Vagina (tissue), 2 donors: ENCODE measurements at regions not wholly inside any gene's neighbourhood (a gene's known extent, or its start where the extent isn't known, plus 50 kb on each side); places are given as distances from the start of the nearest gene placed in this dataset.

Source experiments
- DNase-seq, 2 donors: peaks; one replicate each; pipeline ENCODE4 v3.0.0-alpha.2; 2017; ENCODE audit errors: extremely low spot score in 2 of 2
- H3K27ac ChIP-seq: fragments of 200-600 bp; sonication (generic); one replicate; pipeline ENCODE4 v1.5.1; 2019
- H3K27me3 ChIP-seq: fragments of 200-600 bp; sonication (generic); one replicate; pipeline ENCODE4 v1.5.1; 2019
- H3K36me3 ChIP-seq, 2 donors: fragments of 200-600 bp; sonication (generic); one replicate each; pipeline ENCODE4 v1.5.1; 2017 to 2019
- H3K4me1 ChIP-seq: fragments of 200-600 bp; sonication (generic); one replicate; pipeline ENCODE4 v1.5.1; 2019
- H3K4me3 ChIP-seq, 2 donors: fragments of 200-600 bp; sonication (generic); 1 replicate in 1 of 2; 2 replicates in 1 of 2; pipeline ENCODE4 v1.5.1; 2016 to 2019
- H3K9me3 ChIP-seq: fragments of 200-600 bp; sonication (generic); one replicate; pipeline ENCODE4 v1.5.1; 2019
- CTCF ChIP-seq, 3 experiments: fragments of 450-650 bp in 2 of 3; fragments of 200-600 bp in 1 of 3; sonication (generic) in 1 of 3; IDR thresholded peaks; one replicate each; pipeline ENCODE4 v1.5.1; 2017 to 2019; ENCODE audit warnings: antibody characterized with exemption in 3 of 3, mild to moderate bottlenecking in 2 of 3, moderate library complexity in 2 of 3
- POLR2A ChIP-seq, 2 donors: fragments of 450-650 bp; IDR thresholded peaks; one replicate each; pipeline ENCODE4 v1.6.1; 2017; ENCODE audit warnings: antibody characterized with exemption in 2 of 2, mild to moderate bottlenecking in 2 of 2, moderate library complexity in 2 of 2
- POLR2AphosphoS5 ChIP-seq, 2 donors: sonication (generic); formaldehyde crosslinking; IDR thresholded peaks; one replicate each; pipeline ENCODE4 v1.9.0; 2017; ENCODE audit warnings: antibody characterized with exemption in 2 of 2, mild to moderate bottlenecking in 2 of 2, low read depth in 1 of 2; ENCODE audit not compliant: insufficient read depth in 1 of 2
- intact Hi-C: fragments of 100-400 bp; cut with DNase I; formaldehyde crosslinking; loops from one replicate; pipeline ENCODE4 v1.15.1; 2023

GRCh38 chr10:4647109-4647785 is 178.8 kb upstream of the AKR1E2 start:
- no peak for DNase-seq
- TF ChIP-seq POLR2AphosphoS5 (IDR thresholded peaks at IDR 0.05; ENCODE audit: insufficient read depth in 1 of 2, low read depth in 1 of 2) (no peak), POLR2A (IDR thresholded peaks at IDR 0.05) (no peak), CTCF (IDR thresholded peaks at IDR 0.05) (no peak)

GRCh38 chr10:4646547-4646946 is 179.5 kb upstream of the AKR1E2 start:
- no peaks in the 10 kb centered on the region for H3K36me3 ChIP-seq
- no peaks in the 10 kb centered on the region for H3K27me3 ChIP-seq
- no peaks in the 10 kb centered on the region for H3K9me3 ChIP-seq
- H3K4me3 ChIP-seq = no peak overlapping the region
- H3K27ac ChIP-seq = no peak overlapping the region
- intact Hi-C loops = no loop called here
- peaks cover 18% of the 10 kb centered on the region for H3K4me1 ChIP-seq
- TF ChIP-seq POLR2A (IDR thresholded peaks at IDR 0.05) = no peak
- TF ChIP-seq POLR2AphosphoS5 (IDR thresholded peaks at IDR 0.05; ENCODE audit: insufficient read depth in 1 of 2, low read depth in 1 of 2) = no peak
- no peak for TF ChIP-seq CTCF (IDR thresholded peaks at IDR 0.05)
- DNase-seq = no peak

More at GRCh38 chr10:4647109-4647785, 178.8 kb upstream of the AKR1E2 start:
- no peaks in the 10 kb centered on the region for H3K36me3 ChIP-seq
- intact Hi-C loops = no loop called here
- H3K27me3 ChIP-seq = no peaks in the 10 kb centered on the region
- H3K4me1 ChIP-seq = peaks cover 25% of the 10 kb centered on the region
- no peak overlapping the region for H3K27ac ChIP-seq
- no peaks in the 10 kb centered on the region for H3K9me3 ChIP-seq
- no peak overlapping the region for H3K4me3 ChIP-seq

- H3K9me3 ChIP-seq = no peaks in the 10 kb centered on the region
- peaks cover 12% of the 10 kb centered on the region for H3K4me1 ChIP-seq
- no peaks in the 10 kb centered on the region for H3K36me3 ChIP-seq
- no peaks in the 10 kb centered on the region for H3K27me3 ChIP-seq
- intact Hi-C loops = no loop called here
- DNase-seq = no peak
- no peak overlapping the region for H3K27ac ChIP-seq
- no peak overlapping the region for H3K4me3 ChIP-seq
- TF ChIP-seq POLR2AphosphoS5 (IDR thresholded peaks at IDR 0.05; ENCODE audit: insufficient read depth in 1 of 2, low read depth in 1 of 2) (no peak), POLR2A (IDR thresholded peaks at IDR 0.05) (no peak), CTCF (IDR thresholded peaks at IDR 0.05) (no peak)
Observed at GRCh38 chr10:4645836-4646235, 180.2 kb upstream of the AKR1E2 start.

- no peaks in the 10 kb centered on the region for H3K36me3 ChIP-seq
- no peak overlapping the region for H3K4me3 ChIP-seq
- no peak overlapping the region for H3K27ac ChIP-seq
- no peaks in the 10 kb centered on the region for H3K9me3 ChIP-seq
- H3K4me1 ChIP-seq = no peaks in the 10 kb centered on the region
- TF ChIP-seq POLR2A (IDR thresholded peaks at IDR 0.05) = no peak
- TF ChIP-seq CTCF (IDR thresholded peaks at IDR 0.05) = no peak
- TF ChIP-seq POLR2AphosphoS5 (IDR thresholded peaks at IDR 0.05; ENCODE audit: insufficient read depth in 1 of 2, low read depth in 1 of 2) = no peak
- no peaks in the 10 kb centered on the region for H3K27me3 ChIP-seq
- DNase-seq = no peak
- intact Hi-C loops = no loop called here
Observed at GRCh38 chr10:4643471-4643870, 182.5 kb upstream of the AKR1E2 start.

- Histone ChIP-seq H3K27me3 (no peaks in the 10 kb centered on the region), H3K9me3 (no peaks in the 10 kb centered on the region), H3K4me3 (no peak overlapping the region), H3K4me1 (peaks cover 4% of the 10 kb centered on the region), H3K36me3 (no peaks in the 10 kb centered on the region), H3K27ac (peak overlapping the region; percentile 10)
- no peak for TF ChIP-seq POLR2A (IDR thresholded peaks at IDR 0.05)
- TF ChIP-seq POLR2AphosphoS5 (IDR thresholded peaks at IDR 0.05; ENCODE audit: insufficient read depth in 1 of 2, low read depth in 1 of 2) = peak in 1 of 2 donors; percentile 61
- DNase-seq = no peak
- intact Hi-C loops = no loop called here
Observed at GRCh38 chr10:4639960-4640359, 186.0 kb upstream of the AKR1E2 start.
